AG10803 (cell line): ENCODE measurements at regions not wholly inside any gene's neighbourhood (a gene's known extent, or its start where the extent isn't known, plus 50 kb on each side); places are given as distances from the start of the nearest gene placed in this dataset.
"Not testable (repeated sequence)": the region's sequence is repeated elsewhere in the genome, so short reads cannot be mapped to it uniquely, and the experiment has no call there.

Experiments
- DNase-seq: peaks from one replicate; pipeline ENCODE4 v3.0.0; 2010; ENCODE audit warnings: low read depth
- H3K4me3 ChIP-seq: 2 replicates; pipeline ENCODE4 v1.5.1; 2011; ENCODE audit warnings: mild to moderate bottlenecking, low read length, control low read depth
- TF ChIP-seq, protein P1 (sequence below): conservative IDR thresholded peaks from 2 replicates; pipeline ENCODE4 v1.5.1; 2011; ENCODE audit warnings: mild to moderate bottlenecking, low read length, control low read depth, inconsistent platforms

DNA sequence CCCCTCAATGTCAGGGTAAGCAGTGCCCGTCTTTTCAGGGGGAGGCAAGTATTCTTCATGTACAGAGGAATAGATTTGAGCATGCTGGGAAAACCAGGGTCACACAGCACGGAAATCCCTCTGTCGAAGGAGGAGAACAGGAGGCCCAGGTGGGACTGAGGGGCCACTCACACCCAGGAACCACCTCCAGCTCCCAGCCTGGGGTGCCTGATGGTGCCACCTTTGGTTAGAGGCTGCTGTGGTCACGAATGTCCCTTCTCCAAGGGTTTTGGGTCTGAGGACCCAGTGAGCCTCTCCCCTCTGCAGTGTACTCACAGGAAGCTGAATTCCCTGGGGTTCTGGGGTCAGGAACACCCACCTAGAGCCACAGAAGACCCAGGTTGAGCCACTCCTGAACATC is 197.3 kb downstream of the ANKRD30B start:
- DNase-seq = no peak
- H3K4me3 ChIP-seq = no peak overlapping the region
- TF ChIP-seq, protein P1, sequence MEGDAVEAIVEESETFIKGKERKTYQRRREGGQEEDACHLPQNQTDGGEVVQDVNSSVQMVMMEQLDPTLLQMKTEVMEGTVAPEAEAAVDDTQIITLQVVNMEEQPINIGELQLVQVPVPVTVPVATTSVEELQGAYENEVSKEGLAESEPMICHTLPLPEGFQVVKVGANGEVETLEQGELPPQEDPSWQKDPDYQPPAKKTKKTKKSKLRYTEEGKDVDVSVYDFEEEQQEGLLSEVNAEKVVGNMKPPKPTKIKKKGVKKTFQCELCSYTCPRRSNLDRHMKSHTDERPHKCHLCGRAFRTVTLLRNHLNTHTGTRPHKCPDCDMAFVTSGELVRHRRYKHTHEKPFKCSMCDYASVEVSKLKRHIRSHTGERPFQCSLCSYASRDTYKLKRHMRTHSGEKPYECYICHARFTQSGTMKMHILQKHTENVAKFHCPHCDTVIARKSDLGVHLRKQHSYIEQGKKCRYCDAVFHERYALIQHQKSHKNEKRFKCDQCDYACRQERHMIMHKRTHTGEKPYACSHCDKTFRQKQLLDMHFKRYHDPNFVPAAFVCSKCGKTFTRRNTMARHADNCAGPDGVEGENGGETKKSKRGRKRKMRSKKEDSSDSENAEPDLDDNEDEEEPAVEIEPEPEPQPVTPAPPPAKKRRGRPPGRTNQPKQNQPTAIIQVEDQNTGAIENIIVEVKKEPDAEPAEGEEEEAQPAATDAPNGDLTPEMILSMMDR = no peak

DNA sequence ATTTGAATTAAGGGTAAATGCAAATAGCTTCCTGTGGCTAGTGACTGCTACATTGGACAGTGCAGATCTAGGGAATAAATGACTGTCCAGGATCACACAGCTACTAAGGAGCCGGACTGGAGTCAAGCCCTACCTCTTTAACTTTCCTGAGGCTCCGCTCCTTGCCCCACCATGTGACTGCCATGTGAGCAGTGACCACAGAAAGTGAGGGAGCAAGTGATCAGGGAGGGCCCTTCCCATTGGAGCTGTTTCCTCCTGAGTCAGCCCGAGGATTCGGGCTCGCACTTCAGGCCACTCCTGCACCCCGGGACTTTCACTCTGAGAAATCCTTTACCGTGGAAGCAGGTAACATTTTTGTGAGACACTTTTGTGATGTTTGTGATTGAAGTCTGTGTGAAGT is 198.0 kb downstream of the ANKRD30B start:
- no peak for DNase-seq
- TF ChIP-seq, protein P1 = no peak
- no peak overlapping the region for H3K4me3 ChIP-seq

DNA sequence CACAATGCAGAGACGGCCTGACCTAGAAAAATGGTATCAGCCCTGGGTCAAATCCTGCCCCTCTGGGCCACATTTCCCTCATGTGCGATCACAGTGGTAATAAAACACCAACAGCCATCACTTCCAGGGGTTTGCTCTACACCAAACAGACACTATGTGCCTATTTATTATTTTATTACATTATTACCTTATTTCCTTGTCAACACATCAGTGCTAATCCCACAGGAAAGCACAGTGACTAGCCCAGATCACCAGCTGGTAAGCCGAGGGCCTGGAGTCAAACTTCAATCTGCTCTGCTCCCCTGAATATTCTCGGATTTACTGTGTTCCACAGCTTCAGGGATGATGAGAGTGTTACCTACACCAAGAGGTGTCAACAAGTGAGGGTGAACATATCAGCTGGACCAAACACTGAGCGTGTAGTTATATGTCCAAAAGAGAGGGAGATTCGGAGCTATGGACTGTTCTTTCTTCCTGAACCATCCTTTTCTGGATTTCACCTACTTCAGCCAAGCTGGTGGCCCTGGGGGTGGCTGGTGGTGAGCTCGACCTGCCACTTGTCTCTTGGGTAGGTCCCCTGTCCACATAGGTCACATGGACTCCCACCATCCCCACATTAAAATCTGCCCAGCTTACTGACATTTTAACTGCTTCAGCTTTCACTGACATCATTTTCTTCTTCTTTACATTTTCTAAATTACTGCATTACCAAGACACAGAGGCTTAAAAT is 198.9 kb downstream of the ANKRD30B start:
- H3K4me3 ChIP-seq, DNase-seq: not testable (repeated sequence)

DNA sequence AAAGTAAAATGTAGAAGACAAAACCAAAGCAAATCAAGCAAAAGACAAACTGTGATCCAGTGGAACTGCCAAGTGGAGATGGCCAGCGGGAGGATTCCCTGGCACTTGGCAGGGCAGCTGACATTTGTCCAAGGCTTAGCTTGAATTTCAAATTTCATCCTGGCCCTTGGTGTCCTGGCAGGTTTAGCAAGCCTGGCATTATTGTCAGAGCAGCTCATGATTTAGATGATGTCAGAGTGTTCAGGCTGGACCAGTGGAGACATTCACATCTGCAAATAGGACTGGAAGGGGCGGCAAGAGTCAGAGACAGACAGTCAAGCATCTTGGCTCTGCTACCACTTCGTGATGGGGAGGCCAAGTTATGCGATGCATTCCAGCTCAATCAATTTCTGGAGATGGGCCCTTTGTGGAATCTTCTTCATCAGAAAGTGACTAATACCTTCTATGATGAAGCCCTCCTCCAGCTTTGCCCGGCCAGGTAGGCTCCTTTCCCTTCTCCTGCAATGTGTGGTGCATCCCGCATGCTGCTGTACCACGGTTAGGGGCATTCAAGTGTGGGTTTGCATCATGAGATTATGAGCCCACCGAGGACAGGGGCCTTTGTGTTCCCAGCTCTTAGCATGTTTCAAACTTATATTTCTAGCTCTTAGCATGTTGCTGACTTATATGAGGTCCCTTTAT is 199.7 kb downstream of the ANKRD30B start:
- no peak overlapping the region for H3K4me3 ChIP-seq
- TF ChIP-seq, protein P1 = no peak
- no peak for DNase-seq

DNA sequence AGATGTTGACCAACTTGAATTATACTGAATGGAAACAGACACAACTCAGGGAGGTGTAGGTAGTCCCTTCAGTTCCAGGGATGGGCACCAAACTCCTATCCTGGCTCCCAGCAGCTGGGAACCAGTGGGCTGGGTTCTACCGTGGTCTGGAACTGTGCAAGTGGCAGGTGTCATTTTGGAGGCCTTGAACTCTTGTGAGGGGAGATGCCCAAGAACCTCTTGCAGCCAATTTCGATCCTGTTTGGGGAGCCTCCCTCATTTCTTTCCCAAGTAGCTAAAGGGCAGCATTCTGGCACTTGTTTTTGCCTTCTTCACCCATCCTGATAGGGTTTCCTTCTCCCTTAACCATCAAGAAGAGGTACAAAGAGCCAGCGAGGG is 200.2 kb downstream of the ANKRD30B start:
- no peak overlapping the region for H3K4me3 ChIP-seq
- no peak for DNase-seq
- TF ChIP-seq, protein P1 = no peak

DNA sequence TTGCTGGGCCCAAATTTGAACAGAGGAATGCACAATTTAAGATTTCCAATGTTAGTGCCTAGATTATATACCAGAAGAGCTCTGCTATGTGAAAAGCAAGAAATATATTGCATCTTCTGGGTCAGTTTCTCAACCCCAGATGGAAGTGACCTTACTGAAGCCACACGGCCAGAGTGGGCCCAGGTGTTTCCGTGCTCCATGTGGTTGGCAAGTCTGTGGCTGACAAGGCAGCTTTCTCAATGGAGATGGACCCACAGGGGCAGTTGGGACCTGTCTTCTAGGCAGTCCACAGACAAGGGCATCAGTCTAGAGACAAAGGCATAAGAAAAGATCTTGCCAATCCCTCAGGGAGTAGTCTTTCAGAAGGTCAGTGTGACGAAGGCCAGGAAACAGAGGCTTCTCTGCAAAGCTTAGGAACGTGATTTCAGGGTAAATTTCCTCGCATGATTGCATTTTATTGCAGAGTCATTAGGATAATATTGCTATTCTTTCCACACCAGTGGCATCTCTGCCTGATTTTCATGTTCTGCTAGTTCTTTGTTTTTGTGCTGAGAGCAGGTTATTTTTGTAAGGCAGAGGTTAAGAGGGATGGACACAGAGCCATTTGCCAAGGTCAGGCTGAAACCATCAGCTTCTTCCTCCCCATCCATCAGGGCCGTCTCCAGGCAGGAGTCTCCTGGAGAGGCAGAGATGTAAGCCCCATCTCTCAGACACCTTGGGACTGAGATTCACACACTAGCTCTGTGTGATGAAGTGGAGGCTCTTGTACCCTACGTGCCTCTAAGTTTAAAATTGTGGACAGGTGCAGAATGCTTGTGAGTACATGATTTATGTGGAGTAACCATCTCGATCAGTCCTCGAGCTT is 202.1 kb downstream of the ANKRD30B start:
- DNase-seq = no peak
- TF ChIP-seq, protein P1 = no peak
- no peak overlapping the region for H3K4me3 ChIP-seq

DNA sequence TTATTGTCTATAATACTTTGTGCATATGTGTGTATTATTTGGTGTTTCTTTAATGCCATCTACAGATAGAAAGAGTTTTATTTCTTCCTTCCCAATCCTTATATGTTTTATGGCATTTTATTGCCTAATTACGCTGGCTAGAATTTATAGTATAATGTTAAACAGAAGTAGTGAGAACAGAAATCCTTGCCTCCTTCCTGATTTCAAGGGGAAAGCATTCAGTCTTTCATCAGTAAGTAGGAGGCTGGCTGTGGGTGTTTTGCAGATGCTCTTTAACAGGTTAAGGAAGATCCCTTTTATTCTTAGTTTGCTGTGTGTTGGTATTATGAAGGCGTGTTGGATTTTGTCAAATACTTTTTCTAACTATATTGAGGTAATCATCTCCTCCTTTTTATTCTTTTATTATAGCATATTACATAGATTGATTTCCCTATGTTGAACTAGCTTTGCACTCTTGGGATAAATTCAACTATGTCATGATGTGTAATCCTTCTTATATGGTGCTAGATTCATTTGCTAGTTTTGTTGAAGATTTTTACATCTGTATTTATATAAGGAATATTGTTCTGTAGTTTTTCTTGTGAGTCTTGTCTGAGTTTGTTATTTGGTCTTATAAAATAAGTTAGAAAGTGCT is 204.6 kb downstream of the ANKRD30B start:
- H3K4me3 ChIP-seq, DNase-seq: not testable (repeated sequence)
